ENCODE measurements at regions not wholly inside any gene's neighbourhood (a gene's known extent, or its start where the extent isn't known, plus 50 kb on each side); places are given as distances from the start of the nearest gene placed in this dataset.

DNA sequence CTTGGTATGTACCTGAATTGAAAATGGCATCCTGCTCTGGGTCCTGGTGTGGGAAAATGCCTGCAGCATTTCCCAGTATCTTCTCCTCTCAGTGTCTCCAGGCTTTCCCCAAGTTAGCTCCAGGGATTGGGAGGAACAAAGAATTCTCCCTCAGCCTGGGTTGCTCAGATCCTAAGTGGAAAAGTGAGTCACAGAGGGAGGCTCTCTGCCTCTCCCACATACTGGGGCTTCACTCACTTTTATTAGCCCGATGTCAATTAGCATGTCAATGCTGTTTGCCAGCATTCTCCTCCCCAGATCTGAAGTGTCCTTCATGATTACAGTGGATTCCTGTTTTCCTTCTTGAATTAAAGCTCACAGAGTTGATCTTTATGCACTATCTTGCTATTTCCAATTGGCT is 655.0 kb downstream of the EPHA3 start:
- Histone ChIP-seq H3K36me3 (replicated peaks in 1 of 2; ENCODE audit: control extremely low read depth in 1 of 2, control insufficient read depth in 1 of 2, extremely low read depth in 1 of 2, insufficient read depth in 2 of 2, low read length in 1 of 2) (no peaks in the 10 kb centered on the region), H3K9me3 (ENCODE audit: control extremely low read depth in 1 of 3, control insufficient read depth in 2 of 3, insufficient read depth in 1 of 3, low read length in 2 of 3) (peaks cover 0 to 16% (median 0%) of the 10 kb centered on the region in 3 donors), H3K27me3 (replicated peaks in 1 of 4; ENCODE audit: control extremely low read depth in 1 of 4, control insufficient read depth in 3 of 4, insufficient read depth in 4 of 4, low read length in 3 of 4) (no peaks in the 10 kb centered on the region), H3K4me3 (ENCODE audit: control extremely low read depth in 1 of 5, extremely low read depth in 1 of 5, insufficient read depth in 1 of 5, low read depth in 2 of 5, low read length in 4 of 5) (no peak overlapping the region), H3K4me1 (ENCODE audit: control insufficient read depth in 2 of 2, insufficient read depth in 2 of 2, low read length in 2 of 2) (no peaks in the 10 kb centered on the region), H3K27ac (ENCODE audit: low read length in 2 of 2) (no peak overlapping the region), H3K9ac (ENCODE audit: low read length) (no peak overlapping the region), H3K4me2 (replicated peaks; ENCODE audit: low read depth, low read length, poor library complexity, severe bottlenecking) (no peak overlapping the region), H4K20me1 (ENCODE audit: control insufficient read depth, insufficient read depth, low read length, poor library complexity, severe bottlenecking) (no peaks in the 10 kb centered on the region), H2AFZ (ENCODE audit: insufficient read depth, low read depth, low read length, poor library complexity, severe bottlenecking) (no peak overlapping the region), H3K79me2 (ENCODE audit: control insufficient read depth, insufficient read depth, low read length) (no peaks in the 10 kb centered on the region)
- POLR2A ChIA-PET, result no interaction called here
- no peaks in the 10 kb centered on the region for H3K9me3 Mint-ChIP-seq (ENCODE audit: insufficient read depth)
- no peak overlapping the region for H3K27ac Mint-ChIP-seq
- 86% methylated on average over 1 of the region's 1 CpG for whole genome bisulfite sequencing (ENCODE audit: insufficient coverage)
- CTCF ChIA-PET, result no interaction called here
- no peaks in the 10 kb centered on the region for H3K27me3 Mint-ChIP-seq
- intact Hi-C loops (cut with micrococcal nuclease), result no loop called here
- no peaks in the 10 kb centered on the region for H3K4me1 Mint-ChIP-seq
- no peak overlapping the region for H3K4me3 Mint-ChIP-seq
- TF ChIP-seq EZH2 (IDR thresholded peaks at IDR 0.05; ENCODE audit: borderline replicate concordance, insufficient read depth, low read depth, low read length, poor library complexity, severe bottlenecking), result no peak
- TF ChIP-seq, protein P1, sequence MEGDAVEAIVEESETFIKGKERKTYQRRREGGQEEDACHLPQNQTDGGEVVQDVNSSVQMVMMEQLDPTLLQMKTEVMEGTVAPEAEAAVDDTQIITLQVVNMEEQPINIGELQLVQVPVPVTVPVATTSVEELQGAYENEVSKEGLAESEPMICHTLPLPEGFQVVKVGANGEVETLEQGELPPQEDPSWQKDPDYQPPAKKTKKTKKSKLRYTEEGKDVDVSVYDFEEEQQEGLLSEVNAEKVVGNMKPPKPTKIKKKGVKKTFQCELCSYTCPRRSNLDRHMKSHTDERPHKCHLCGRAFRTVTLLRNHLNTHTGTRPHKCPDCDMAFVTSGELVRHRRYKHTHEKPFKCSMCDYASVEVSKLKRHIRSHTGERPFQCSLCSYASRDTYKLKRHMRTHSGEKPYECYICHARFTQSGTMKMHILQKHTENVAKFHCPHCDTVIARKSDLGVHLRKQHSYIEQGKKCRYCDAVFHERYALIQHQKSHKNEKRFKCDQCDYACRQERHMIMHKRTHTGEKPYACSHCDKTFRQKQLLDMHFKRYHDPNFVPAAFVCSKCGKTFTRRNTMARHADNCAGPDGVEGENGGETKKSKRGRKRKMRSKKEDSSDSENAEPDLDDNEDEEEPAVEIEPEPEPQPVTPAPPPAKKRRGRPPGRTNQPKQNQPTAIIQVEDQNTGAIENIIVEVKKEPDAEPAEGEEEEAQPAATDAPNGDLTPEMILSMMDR (IDR thresholded peaks at IDR 0.05), result no peak
- DNase-seq, result no peak
- ATAC-seq (ENCODE audit: low read depth), result no peak

DNA sequence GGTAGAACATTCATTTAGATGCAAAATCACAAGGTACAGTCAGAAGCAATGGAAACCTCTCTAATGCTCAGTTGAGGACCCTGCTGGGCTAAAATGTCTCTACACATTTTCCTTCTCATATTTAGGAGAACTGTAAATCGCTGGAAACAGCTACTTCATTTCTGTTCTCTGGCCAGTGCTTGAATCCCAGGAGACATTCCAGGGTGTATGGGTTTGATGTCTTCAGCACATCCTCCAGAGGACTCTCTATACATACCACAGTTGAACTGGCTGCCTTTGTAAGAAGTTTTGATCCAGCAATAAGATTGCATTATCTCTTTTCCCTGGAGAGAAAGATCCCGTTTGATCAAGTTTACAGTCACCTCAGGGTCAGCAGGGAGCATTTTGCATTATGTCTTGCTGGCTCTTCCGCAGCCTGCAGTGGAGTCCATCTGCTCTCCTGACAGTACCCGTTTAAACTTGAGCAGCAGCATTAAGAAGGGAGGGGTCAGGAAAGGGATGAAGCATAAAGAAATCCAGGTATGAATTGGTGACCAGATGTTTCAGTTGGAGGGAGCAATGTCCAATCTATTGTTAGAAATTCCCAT is 676.0 kb downstream of the EPHA3 start:
- Histone ChIP-seq H3K9ac (ENCODE audit: low read length) (no peak overlapping the region), H3K79me2 (ENCODE audit: control insufficient read depth, insufficient read depth, low read length) (no peaks in the 10 kb centered on the region), H3K36me3 (replicated peaks in 1 of 2; ENCODE audit: control extremely low read depth in 1 of 2, control insufficient read depth in 1 of 2, extremely low read depth in 1 of 2, insufficient read depth in 2 of 2, low read length in 1 of 2) (no peaks in the 10 kb centered on the region), H3K4me2 (replicated peaks; ENCODE audit: low read depth, low read length, poor library complexity, severe bottlenecking) (no peak overlapping the region), H3K4me3 (ENCODE audit: control extremely low read depth in 1 of 5, extremely low read depth in 1 of 5, insufficient read depth in 1 of 5, low read depth in 2 of 5, low read length in 4 of 5) (no peak overlapping the region), H4K20me1 (ENCODE audit: control insufficient read depth, insufficient read depth, low read length, poor library complexity, severe bottlenecking) (no peaks in the 10 kb centered on the region), H3K27me3 (replicated peaks in 1 of 4; ENCODE audit: control extremely low read depth in 1 of 4, control insufficient read depth in 3 of 4, insufficient read depth in 4 of 4, low read length in 3 of 4) (no peaks in the 10 kb centered on the region), H3K9me3 (ENCODE audit: control extremely low read depth in 1 of 3, control insufficient read depth in 2 of 3, insufficient read depth in 1 of 3, low read length in 2 of 3) (peaks cover 0 to 2% (median 0%) of the 10 kb centered on the region in 3 donors), H2AFZ (ENCODE audit: insufficient read depth, low read depth, low read length, poor library complexity, severe bottlenecking) (no peak overlapping the region), H3K27ac (ENCODE audit: low read length in 2 of 2) (no peak overlapping the region), H3K4me1 (ENCODE audit: control insufficient read depth in 2 of 2, insufficient read depth in 2 of 2, low read length in 2 of 2) (no peaks in the 10 kb centered on the region)
- no peaks in the 10 kb centered on the region for H3K27me3 Mint-ChIP-seq
- no peak overlapping the region for H3K4me3 Mint-ChIP-seq
- no peaks in the 10 kb centered on the region for H3K9me3 Mint-ChIP-seq (ENCODE audit: insufficient read depth)
- 83% methylated on average over 3 of the region's 4 CpGs for WGBS (ENCODE audit: insufficient coverage)
- DNase-seq (no peak), ATAC-seq (ENCODE audit: low read depth) (no peak)
- ChIA-PET CTCF (no interaction called here), POLR2A (no interaction called here)
- TF ChIP-seq, protein P1 (IDR thresholded peaks at IDR 0.05), result no peak
- TF ChIP-seq EZH2 (IDR thresholded peaks at IDR 0.05; ENCODE audit: borderline replicate concordance, insufficient read depth, low read depth, low read length, poor library complexity, severe bottlenecking), result no peak
- intact Hi-C loops (cut with micrococcal nuclease), result no loop called here
- H3K27ac Mint-ChIP-seq, result no peak overlapping the region
- no peaks in the 10 kb centered on the region for H3K4me1 Mint-ChIP-seq
